ENCODE measurements at regions not wholly inside any gene's neighbourhood (a gene's known extent, or its start where the extent isn't known, plus 50 kb on each side); places are given as distances from the start of the nearest gene placed in this dataset.
"Not testable (repeated sequence)": the region's sequence is repeated elsewhere in the genome, so short reads cannot be mapped to it uniquely, and the experiment has no call there.

DNA sequence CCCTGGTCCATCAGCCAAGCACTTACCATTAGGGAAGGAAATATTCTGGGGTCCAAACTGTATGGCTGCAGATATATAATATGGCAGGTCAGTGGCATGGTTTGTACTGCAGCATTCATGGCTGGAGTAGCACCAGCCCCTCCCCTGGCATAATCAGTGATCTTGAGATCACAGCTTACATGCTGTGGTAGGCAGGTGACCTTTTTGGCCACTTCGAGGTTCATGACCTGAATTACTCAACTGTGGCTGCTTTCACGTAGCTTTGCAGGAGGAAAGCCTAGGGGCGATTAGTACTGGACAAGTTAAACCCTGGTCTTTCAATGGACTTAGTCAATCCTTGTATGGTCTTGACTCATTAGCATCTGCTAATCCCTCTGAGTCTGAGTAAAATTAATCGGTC is 169.8 kb downstream of the SPRY2 start:
- no peak for DNase-seq

DNA sequence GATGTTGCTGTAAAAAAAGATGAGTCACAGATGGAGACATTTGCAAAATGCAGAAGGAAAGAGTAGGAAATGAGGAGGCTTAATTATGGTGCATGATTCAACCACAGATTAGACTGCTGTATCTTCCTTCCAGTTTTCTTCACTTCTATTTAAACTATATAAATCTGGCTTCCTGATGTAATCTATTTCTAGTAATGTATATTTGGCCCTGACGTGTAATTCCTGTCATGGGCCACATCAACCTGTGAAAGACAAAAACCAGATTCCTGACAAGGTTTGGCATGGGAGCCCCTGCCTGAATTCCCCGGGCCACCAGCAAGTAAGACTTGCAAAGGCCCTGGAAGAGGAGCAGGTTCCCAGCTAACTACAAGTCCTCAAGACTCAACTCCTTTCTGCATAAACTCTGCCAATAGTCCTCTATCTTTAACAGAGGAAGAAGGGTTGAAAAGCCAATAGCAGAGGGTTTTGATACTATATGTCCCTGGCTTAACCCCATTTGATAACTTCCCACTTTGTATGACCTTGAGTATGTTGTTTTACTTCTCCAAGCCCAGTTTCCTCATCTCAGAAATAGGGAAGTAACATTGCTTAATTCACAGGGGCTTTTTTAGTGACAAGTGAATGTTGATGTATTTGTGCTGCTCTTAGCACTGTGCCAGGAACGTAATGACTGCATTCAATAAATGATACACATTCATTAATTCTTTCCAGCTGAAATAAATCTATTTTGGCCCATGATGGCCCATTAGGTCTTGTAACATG is 172.7 kb downstream of the SPRY2 start:
- peak; percentile 87 to 97 for DNase-seq

DNA sequence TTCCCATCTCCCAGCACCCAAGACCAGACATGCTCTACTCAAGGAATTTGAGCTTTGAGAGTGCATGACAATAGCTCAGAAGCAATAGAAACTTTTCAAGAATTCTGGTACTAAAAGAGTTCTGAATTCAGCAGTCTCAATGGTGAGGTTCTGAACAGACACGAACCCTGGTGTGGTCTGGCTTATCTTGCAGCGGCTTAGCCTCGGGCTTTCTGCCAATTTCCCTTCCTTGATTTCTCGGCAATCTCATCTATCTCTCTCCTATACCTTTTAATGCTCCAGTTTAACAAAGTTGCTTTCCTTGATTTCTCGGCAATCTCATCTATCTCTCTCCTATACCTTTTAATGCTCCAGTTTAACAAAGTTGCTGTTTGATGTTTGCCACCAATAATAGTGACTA is 174.6 kb downstream of the SPRY2 start:
- no peak for DNase-seq

DNA sequence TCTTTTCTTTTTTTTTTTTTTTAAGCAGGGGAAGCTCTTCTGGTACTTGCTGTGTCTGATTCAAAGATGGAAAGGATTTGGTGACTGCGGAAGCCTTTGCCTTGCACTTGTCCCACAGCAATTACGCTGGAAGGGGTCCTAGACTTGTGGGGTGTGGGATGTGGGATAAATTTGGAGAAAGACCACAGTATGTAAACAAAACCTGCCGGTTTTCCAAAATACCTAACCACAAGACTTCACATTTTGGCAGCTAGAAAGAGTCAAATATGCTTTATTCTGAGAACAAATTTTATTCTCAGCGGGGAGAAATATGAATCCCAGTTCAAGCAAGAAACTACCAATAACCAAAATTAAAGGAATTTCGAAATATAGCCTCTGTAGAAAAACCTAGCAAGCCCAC is 176.5 kb downstream of the SPRY2 start:
- DNase-seq = no peak

DNA sequence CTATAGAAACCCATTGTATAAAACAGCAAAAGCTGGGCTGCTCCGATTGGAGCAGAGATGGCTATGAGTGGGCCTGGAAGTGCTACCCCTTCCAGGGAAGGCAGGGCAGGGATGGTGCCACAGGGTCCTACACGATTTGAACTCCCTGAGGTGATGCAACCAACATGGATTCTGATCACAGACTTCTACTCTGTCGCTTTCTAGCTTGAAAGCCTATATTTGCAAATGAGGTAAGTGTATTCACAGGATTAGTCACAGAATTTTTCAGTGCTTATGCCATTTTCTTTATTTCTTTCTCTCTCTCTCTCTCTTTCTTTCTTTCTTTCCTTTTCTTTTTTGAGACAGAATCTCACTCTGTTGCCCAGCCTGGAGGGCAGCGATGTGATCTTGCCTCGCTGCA is 179.0 kb downstream of the SPRY2 start:
- no peak for DNase-seq

DNA sequence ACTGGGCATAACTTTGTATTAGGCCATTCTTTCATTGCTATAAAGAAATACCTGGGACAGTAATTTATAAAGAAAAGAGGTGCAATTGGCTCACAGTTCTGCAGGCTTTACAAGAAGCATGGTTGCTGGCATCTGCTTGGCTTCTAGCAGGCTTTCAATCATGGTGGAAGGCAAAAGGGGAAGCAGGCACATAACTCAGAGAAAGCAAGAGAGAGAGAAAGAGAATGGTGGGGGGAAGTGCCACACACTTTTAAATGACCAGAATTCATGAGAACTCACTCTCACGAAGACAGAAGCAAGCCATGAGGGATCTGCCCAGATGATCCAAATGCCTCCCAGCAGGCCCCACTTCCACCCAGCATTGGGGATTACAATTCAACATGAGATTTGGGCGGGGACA is 179.7 kb downstream of the SPRY2 start:
- DNase-seq = no peak

DNA sequence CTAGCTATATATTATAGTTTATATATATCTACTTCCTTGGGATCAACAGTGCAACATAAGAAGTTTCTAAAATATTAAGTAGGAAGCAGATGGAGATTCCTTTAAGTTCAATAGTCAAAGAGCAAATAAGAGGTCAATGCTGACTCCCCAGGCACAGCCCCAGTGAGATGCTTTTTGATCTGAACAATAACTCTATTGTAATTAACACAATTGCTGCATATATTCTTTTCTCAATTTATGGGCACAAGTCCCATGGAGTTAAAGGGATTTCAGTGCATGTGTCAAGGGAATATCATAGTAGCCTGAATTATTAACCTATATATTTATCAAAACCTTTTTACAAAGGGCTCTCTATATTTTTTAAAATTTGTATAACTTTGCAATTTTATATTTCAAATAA is 180.8 kb downstream of the SPRY2 start:
- DNase-seq = no peak

DNA sequence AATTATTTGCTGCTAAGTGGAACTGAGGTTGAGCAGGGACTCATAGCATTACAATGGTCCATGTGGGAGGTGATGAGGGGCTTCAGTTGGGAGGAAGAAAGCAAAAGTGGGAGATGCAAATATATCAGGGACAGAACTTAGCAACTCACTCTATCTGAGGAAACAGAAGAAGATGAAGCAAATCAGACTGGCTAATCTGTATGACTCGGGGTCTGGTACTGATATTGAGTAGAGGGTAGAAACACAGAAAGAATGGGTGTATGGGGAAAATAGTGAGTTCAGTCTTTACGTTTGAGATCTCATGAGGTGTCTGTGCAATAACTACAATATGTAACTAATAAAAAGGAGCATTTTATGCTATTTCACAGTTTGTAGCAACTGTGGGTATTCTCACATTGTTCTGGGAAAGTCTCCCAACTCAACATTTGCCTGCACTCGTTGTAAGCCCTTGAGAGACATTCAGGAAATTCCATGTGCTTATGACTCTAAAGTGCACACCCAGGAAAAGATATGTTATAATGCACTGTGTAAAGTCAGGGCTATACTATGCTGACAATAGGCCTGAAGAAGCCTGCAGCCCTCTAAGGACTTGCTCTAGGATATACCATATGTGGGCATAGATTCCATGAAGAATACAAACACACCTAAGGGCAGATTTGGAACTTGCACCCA is 183.5 kb downstream of the SPRY2 start:
- DNase-seq = no peak

DNA sequence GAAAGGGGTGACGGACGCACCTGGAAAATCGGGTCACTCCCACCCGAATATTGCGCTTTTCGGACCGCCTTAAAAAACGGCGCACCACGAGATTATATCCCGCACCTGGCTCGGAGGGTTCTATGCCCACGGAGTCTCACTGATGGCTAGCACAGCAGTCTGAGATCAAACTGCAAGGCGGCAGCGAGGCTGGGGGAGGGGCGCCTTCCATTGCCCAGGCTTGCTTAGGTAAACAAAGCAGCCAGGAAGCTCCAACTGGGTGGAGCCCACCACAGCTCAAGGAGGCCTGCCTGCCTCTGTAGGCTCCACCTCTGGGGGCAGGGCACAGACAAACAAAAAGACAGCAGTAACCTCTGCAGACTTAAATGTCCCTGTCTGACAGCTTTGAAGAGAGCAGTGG is 188.8 kb downstream of the SPRY2 start:
- not testable (repeated sequence) for DNase-seq

DNA sequence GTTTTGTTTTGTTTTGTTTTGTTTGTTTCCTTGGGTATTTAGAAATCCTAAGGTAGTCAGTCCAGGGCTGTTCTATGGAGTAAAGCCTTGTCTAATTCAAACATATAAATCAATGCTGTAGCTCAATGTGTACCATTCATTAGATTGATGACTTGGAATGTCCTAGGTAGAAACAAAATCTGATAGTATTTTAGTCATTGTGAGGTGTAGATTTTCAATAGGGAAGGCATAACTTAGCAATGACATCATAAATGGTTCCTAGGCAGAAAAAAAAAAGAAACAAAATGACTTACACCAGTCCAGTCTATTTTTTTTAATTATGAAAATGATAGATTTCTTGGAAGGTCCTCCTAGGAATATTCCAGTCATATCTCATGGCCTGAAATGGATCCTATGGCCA is 189.9 kb downstream of the SPRY2 start:
- DNase-seq = no peak

DNA sequence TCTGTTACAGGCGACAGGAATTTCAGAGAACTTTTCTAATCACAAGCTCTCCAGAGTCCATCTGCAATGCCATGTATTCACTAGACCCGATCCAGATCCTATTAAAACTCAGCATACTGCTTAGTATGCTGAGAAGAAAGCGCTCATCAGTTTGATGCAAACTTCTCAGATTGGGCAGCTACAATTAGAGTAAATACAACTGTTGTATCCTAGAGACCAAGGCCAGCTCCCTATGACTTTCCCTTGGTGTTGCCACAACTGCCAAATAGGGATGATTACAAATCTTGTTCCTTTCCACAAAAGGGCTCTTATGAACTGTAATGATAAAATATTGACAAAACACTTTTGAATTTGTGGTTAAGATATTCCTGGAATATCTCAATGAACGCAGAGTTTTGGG is 191.2 kb downstream of the SPRY2 start:
- DNase-seq = no peak

DNA sequence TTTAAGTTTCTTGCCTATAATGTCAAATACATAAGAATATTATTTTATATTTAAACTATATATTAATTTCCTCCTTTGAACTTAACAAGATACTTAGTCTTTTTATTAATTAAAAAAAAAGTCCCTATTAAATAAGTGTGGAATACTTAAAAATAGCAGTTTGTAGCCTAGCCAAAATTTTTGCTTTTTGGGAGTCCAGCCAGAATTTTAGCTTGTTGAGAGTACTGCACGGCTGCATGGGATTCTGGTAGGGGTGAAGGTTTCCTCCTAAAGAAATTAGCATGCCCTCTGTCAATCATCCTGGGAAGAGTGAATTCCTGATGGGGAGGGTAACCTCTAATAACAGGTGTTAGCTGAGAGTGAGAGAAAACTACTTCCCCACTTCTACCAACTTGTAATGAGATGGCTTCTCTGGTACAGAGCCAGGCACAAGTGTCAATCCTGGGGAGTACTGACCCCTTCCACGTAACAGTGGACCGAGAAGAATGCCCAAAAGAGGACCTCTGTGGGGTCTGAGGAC is 195.7 kb downstream of the SPRY2 start:
- no peak for DNase-seq

DNA sequence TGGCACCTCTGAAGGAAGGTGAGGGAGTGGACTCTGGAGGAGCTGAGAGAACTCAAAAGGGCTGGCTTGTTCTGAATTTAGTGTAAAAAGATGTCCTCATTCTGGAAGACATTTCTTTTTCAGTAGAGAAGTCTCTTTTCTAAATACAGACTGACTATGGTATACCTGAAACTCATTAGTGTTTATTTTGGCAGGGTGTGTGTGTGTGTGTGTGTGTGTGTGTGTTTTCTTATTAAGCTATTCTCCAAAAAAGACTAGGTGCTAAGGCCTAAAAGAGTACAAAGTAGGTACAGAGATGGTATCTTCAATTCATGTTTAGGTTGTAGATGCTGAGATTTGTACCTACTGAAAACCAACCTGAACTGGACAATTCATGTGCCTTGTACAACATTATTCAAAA is 196.4 kb downstream of the SPRY2 start:
- no peak for DNase-seq

DNA sequence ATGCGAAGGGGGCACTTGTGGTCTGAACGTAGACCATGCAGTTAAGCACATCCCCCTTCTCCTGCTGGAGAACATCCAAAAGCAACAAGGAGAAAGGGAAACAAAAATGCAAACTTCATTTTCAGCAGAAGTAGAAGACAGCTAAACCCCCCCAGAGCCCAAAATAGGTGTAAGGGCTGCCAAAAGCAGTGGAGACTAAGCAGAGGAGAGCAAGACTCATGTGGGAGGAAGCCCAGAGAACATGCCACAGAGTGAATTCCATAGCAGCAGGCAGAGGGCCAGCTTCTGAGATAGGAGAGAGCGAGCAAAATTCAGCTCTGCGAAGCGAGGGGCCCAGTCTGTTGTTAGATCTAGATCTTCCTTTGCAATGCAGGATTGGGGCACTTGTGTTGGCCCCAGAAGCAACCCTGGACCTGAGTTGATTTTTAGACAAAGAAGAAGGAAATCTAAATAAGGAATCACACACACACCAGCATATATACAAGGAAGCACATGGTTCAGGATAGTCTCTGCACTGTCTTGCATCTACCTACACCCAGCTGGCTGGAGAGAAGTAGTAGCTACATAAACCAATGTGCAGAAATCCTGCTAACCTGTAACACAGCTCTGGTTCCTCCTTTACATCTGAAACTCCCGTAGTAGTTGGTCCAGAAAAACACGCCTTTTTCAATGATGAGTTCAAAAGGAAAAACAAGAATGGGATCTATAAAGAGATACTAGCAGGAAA is 199.6 kb downstream of the SPRY2 start:
- no peak for DNase-seq

DNA sequence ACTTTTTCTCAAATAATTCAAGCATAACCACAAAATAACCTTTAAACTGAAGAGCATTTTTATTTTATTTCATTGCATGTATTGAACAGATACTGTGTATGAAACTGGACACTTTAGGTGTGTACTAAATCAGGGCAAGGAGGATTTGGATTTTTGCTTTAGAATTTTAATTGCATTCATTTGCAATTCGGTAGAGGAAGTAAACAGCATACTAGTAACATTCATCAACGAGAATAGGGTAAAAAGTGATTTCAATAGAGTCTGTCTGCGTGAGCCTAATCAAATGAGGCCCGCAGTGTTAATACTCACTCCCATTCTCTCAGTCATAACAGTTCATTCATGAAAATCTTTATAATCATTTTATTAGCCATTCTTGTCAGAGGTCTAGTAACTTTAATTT is 200.2 kb downstream of the SPRY2 start:
- DNase-seq = no peak

DNA sequence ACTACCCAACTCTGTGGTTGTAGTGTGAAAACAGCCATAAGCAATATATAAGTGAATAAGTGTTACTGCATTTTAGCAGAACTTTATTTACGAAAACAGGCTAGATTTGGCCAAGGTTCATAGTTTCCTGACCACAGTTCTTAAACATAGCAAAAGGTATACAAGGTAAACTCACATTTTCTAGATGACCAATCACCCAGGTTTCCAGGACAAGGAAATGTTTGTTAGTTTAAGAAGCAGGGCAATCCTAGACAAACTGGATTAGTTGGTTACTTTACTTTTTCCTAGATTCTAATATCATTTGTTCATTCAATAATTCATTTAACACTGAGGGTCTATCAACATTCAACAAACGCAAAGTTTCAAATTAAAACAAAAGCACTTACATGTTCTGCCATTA is 201.7 kb downstream of the SPRY2 start:
- no peak for DNase-seq

DNA sequence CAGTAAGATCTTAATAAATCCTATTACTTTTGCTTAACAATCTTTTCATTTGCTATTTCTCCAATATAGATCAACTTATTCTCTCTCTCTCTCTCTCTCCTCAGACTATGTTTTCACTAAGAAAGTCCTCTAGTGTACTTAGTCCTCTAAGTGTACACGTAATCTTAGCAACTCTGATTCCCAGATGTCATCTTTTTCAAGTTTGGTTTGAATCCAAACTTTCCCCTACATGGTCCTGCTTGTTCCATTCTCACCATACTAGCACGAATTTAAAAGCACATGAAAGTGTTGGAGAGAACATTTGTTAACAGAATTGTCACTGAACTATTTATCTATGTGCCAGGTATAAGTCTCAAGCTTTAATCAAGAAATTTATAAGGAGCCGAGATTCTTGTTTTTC is 202.9 kb downstream of the SPRY2 start:
- no peak for DNase-seq

DNA sequence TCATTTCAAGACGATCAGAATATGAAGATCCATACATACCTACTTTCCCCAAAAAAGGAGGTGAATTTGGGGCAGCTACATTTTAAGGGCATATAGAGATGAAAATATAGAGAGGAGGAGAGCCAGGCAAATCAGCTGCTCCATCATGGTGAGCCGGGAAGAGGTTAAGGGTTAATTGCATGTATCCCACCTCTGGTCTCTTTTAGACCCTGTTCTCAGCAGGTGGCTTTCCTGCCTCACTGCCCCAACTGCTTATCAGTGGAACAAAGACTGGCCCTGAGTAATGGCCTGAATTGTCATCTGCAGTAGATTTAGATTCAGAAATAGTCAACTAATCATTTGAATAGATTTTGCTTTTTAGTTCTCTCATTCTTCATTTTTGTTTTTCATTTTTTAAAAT is 206.6 kb downstream of the SPRY2 start:
- no peak for DNase-seq

DNA sequence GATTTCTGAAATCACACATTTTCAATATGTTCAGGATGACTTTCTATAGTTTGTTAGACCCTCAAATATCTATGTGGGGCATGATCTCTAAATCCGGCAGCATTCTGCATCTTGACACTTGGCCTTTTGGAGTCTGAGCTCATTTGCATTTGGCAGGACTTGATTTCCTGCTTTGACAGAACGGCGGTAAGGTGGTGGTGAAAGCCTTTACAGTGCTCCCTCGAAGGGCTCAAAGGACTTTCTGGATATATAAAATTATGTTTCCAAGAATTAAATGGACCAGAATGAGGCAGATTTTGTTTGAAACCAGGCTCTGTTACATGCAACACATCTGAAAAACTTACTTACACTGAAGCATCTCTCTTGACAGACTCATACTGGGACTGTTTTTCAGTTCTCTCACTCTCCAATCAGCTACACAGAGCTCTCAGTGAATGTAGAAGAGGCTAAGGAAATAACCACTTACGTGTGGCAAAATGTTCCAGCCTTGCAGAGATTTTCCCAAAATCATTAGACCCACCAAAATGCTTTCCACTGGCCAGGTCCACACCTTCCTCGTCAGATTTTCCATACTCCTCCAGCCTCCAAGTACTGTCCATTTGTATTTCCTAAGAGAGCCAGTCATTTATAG is 207.2 kb downstream of the SPRY2 start:
- peak; percentile 12 to 19 for DNase-seq

DNA sequence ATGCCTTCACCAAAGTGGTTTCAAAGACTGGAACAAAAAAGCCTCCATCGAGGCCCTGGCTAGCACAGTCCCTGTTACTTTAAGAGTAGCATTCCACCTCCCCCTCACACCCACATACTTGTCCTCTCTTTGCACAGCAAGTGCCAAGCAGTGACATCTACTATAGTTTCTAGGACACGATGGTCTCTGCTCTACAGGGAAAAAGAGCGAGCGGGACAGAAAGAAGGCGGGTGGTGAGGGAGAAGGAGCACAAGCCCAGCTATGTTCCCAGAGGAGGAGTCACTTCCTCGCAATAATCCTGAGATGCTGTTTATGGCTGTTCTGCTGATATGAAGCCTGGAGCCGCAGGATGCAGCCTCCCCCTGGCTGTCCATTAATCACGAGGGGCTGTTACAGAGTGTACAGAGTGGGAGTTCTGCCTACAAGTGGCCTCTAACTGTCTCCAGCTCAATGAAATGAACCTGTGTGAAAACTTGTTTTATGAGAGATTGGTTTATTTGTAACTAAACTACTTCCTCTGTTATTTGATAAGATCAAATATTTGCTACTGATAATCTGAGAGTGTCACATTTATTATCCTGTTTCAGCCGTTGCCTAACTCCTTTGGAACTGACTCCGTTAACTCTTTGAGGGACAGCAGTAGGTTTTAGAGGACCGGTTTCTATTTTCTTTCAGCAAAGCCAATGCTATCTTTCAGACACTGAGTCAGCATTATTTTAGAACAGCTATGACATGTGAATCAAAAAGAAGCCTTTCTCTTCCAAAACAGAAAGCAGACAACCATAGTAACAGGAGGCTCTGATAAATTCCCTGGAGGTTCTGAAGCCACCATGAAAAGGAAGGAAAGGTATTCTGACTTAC is 208.0 kb downstream of the SPRY2 start:
- peak; percentile 83 to 94 for DNase-seq

DNA sequence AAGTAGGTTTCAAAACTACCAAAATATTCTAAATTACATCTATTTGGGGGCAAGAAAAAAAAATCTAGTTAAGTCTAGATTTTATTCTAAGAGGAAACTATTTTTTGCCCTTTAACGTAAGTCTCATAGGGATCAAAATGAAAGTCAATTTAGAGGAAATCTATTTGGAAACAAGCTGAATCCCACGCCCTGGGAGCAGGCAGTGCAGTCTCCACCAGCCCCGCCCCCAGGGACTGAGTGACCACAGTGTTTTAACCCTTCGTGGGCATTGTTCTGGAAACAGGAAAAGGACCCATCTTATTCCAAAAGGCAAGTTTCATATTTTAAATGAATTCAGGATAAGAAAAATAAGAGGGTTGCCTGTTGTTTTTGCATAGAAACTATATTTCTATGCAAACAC is 209.7 kb downstream of the SPRY2 start:
- peak; percentile 93 to 96 for DNase-seq

DNA sequence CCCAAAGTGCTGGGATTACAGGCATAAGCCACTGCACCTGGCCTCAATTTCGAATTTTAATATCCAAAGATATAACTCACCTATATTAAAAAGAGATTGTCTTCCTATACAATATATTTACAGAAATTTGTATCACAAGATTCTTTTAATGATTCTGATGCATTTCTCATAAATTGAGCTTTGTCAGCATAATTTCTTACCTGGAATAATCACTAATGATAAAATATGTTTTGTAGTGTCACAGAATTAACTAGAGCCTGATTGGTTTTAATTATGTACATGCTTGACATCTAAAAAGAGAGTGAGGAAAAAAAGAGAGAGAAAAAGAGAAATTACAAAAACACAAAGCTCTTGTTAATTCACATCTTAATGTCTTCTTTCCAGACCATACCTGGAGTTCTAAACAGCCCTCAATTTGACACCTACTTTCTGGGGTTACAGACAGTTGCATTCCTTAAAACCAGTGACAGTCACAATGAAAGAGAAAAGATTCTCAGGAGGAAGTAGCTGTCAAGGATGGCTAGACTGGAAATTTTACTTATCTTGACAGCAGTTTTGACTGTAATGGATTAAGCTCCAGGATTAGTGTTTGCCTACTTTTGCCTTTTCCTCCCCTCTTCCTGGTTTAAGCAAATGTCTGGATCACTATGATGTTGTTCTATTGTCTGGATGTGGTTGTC is 214.4 kb downstream of the SPRY2 start:
- DNase-seq = no peak
